ENCODE measurements at regions not wholly inside any gene's neighbourhood (a gene's known extent, or its start where the extent isn't known, plus 50 kb on each side); places are given as distances from the start of the nearest gene placed in this dataset.

GRCh38 chr5:105197531-105197930 lies 1634.9 kb upstream of the NUDT12 start:
- no peak for TF ChIP-seq EZH2 (IDR thresholded peaks at IDR 0.05; ENCODE audit: borderline replicate concordance, low read length)
- TF ChIP-seq CTCF (IDR thresholded peaks at IDR 0.05; ENCODE audit: low read length): no peak
